NCI-H524 treated with DMSO at 0.1 percent for 48 hours (cell line): ENCODE measurements at regions not wholly inside any gene's neighbourhood (a gene's known extent, or its start where the extent isn't known, plus 50 kb on each side); places are given as distances from the start of the nearest gene placed in this dataset.
"Not testable (repeated sequence)": the region's sequence is repeated elsewhere in the genome, so short reads cannot be mapped to it uniquely, and the experiment has no call there.

Source experiments
- DNase-seq: peaks from one replicate; lab custom pipeline; 2025; lab: John Stamatoyannopoulos, UW

- DNase-seq, result no peak
Observed at GRCh38 chr10:35784751-35785150, 142.7 kb upstream of the FZD8 start.

- DNase-seq, result no peak
Observed at GRCh38 chr10:35783305-35783838, 141.3 kb upstream of the FZD8 start.

- DNase-seq, result no peak
Observed at GRCh38 chr10:35781643-35782035, 139.5 kb upstream of the FZD8 start.

- no peak for DNase-seq
Observed at GRCh38 chr10:35780970-35781642, 139.0 kb upstream of the FZD8 start.

GRCh38 chr10:35778306-35778705 lies 136.2 kb upstream of the FZD8 start:
- no peak for DNase-seq

- DNase-seq, result not testable (repeated sequence)
Observed at GRCh38 chr10:35776557-35776956, 134.5 kb upstream of the FZD8 start.

- DNase-seq, result no peak
Observed at GRCh38 chr10:35774109-35774508, 132.0 kb upstream of the FZD8 start.

- no peak for DNase-seq
Observed at GRCh38 chr10:35770817-35771355, 128.8 kb upstream of the FZD8 start.

- DNase-seq, result no peak
Observed at GRCh38 chr10:35769795-35770194, 127.7 kb upstream of the FZD8 start.

- no peak for DNase-seq
Observed at GRCh38 chr10:35768731-35769130, 126.6 kb upstream of the FZD8 start.

- no peak for DNase-seq
Observed at GRCh38 chr10:35768011-35768410, 125.9 kb upstream of the FZD8 start.

GRCh38 chr10:35765996-35766395 lies 123.9 kb upstream of the FZD8 start:
- DNase-seq, result no peak

- no peak for DNase-seq
Observed at GRCh38 chr10:35765066-35765527, 123.0 kb upstream of the FZD8 start.

- no peak for DNase-seq
Observed at GRCh38 chr10:35762311-35763030, 120.4 kb upstream of the FZD8 start.

- DNase-seq, result no peak
Observed at GRCh38 chr10:35758076-35758475, 116.0 kb upstream of the FZD8 start.

- no peak for DNase-seq
Observed at GRCh38 chr10:35754519-35754918, 112.4 kb upstream of the FZD8 start.

GRCh38 chr10:35752469-35753461 lies 110.7 kb upstream of the FZD8 start:
- no peak for DNase-seq

- no peak for DNase-seq
Observed at GRCh38 chr10:35751347-35751746, 109.3 kb upstream of the FZD8 start.

GRCh38 chr10:35749230-35749629 lies 107.1 kb upstream of the FZD8 start:
- no peak for DNase-seq

- DNase-seq, result no peak
Observed at GRCh38 chr10:35745617-35746403, 103.7 kb upstream of the FZD8 start.

- DNase-seq, result no peak
Observed at GRCh38 chr10:35743851-35744250, 101.8 kb upstream of the FZD8 start.
